RWPE2 (cell line): ENCODE measurements at regions not wholly inside any gene's neighbourhood (a gene's known extent, or its start where the extent isn't known, plus 50 kb on each side); places are given as distances from the start of the nearest gene placed in this dataset.

ENCODE experiments used
- ATAC-seq: fragments of 200-7000 bp; cut with Tn5 transposase; 3 replicates; pipeline ENCODE4 v1.9.1; 2021; ENCODE audit warnings: low read depth
- DNase-seq: peaks from one replicate; pipeline ENCODE4 v3.0.0-alpha.2; 2020; ENCODE audit warnings: low spot score
- H3K27ac ChIP-seq: fragments of 450-650 bp; 2 replicates; pipeline ENCODE4 v1.5.1; 2017; ENCODE audit warnings: mild to moderate bottlenecking; ENCODE audit not compliant: poor library complexity, severe bottlenecking
- H3K27me3 ChIP-seq: fragments of 250-450 bp; sonication (Bioruptor Pico); 2 replicates; pipeline ENCODE4 v1.5.1; 2021; ENCODE audit warnings: mild to moderate bottlenecking, moderate library complexity; ENCODE audit not compliant: insufficient read depth, poor library complexity, severe bottlenecking
- H3K36me3 ChIP-seq: fragments of 250-450 bp; sonication (Bioruptor Pico); 2 replicates; pipeline ENCODE4 v1.5.1; 2020; ENCODE audit warnings: low read depth, mild to moderate bottlenecking, moderate library complexity
- H3K4me1 ChIP-seq: fragments of 250-450 bp; sonication (Bioruptor Pico); 2 replicates; pipeline ENCODE4 v1.5.1; 2021; ENCODE audit warnings: mild to moderate bottlenecking, moderate library complexity; ENCODE audit not compliant: insufficient read depth, poor library complexity, severe bottlenecking
- H3K4me3 ChIP-seq: fragments of 250-450 bp; sonication (Bioruptor Pico); 2 replicates; pipeline ENCODE4 v1.5.1; 2021; ENCODE audit warnings: mild to moderate bottlenecking, moderate library complexity; ENCODE audit not compliant: severe bottlenecking
- H3K9me3 ChIP-seq: fragments of 250-450 bp; sonication (Bioruptor Pico); 2 replicates; pipeline ENCODE4 v1.5.1; 2021; ENCODE audit warnings: mild to moderate bottlenecking, moderate library complexity; ENCODE audit not compliant: severe bottlenecking
- CTCF ChIP-seq: fragments of 450-650 bp; IDR thresholded peaks from one replicate; pipeline ENCODE4 v1.5.1; 2017; ENCODE audit warnings: mild to moderate bottlenecking, moderate library complexity; ENCODE audit not compliant: poor library complexity, severe bottlenecking

DNA sequence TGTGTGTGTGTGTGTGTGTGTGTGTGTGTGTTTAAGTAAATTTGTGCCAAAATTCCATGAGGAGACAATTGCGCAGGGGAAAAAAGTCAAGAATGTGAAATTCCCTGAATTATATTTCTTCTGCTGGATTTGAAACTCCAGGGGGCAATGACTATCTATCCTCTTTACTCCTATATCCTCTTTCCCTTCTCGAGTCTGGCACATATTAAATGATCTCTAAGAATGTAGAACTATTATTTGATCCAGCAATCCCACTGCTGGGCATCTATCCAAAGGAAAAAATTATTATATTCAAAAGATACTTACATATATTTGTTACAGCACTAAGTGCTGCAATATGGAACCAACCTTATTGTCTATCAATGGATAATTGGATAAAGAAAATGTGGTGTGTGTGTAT is 350.1 kb upstream of the ADAMTS9 start:
- H3K36me3 ChIP-seq = no peaks in the 10 kb centered on the region
- no peaks in the 10 kb centered on the region for H3K4me1 ChIP-seq
- H3K4me3 ChIP-seq = no peak overlapping the region
- H3K27ac ChIP-seq = no peak overlapping the region
- H3K27me3 ChIP-seq = no peaks in the 10 kb centered on the region
- H3K9me3 ChIP-seq = no peaks in the 10 kb centered on the region
- ATAC-seq = no peak
- DNase-seq = no peak
- no peak for TF ChIP-seq CTCF

DNA sequence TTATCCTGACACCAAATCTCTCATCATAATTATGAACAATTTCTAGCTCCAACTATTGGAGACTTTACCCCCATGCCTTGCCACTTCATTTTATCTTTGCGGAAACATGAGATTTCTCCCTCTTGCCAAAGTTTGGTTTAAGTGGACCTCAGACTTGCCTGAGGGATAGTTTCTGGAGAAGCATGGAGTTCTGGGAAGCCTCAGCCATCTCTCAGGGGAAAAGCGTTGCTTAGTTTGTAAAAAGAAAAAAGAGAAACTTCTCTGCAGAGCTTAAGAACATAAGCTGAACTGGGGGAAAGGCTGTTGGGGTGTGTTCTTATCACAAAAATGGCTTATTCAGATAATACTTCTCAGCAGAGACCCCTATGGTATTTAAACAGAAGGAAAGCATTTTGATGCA is 347.4 kb upstream of the ADAMTS9 start:
- no peak for ATAC-seq

DNA sequence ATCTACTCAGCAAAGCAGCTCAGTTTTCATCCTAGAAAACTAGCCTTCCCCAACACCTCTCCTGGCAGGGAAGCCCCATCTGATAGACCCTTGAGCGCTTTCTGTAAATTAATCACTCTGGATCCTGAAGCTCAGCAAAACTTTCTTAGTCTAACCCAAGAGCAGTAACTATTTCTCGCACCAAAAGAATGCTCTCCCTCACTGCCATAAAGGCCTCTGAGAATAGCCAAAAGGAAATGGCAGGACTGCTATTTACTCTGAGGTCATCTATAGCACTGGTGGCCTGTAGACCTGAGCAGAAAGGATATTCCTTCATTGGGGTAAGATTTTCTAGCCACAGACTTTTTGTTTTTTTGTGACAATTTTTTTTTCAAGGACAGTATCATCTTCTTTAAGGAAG is 345.8 kb upstream of the ADAMTS9 start:
- DNase-seq = no peak
- H3K27ac ChIP-seq = no peak overlapping the region
- no peak for TF ChIP-seq CTCF
- H3K36me3 ChIP-seq = no peaks in the 10 kb centered on the region
- H3K9me3 ChIP-seq = no peaks in the 10 kb centered on the region
- no peaks in the 10 kb centered on the region for H3K27me3 ChIP-seq
- ATAC-seq = no peak
- H3K4me1 ChIP-seq = peaks cover 5% of the 10 kb centered on the region
- H3K4me3 ChIP-seq = no peak overlapping the region

More for the DNA sequence above, 347.4 kb upstream of the ADAMTS9 start:
- Histone ChIP-seq H3K27me3 (no peaks in the 10 kb centered on the region), H3K4me1 (peaks cover 5% of the 10 kb centered on the region), H3K9me3 (no peaks in the 10 kb centered on the region), H3K36me3 (no peaks in the 10 kb centered on the region), H3K27ac (no peak overlapping the region), H3K4me3 (no peak overlapping the region)
- no peak for DNase-seq
- TF ChIP-seq CTCF = no peak

GRCh38 chr3:65030847-65031463 is 343.2 kb upstream of the ADAMTS9 start:
- ATAC-seq (peak; percentile 95), DNase-seq (no peak)
- H3K4me1 ChIP-seq = peaks cover 5% of the 10 kb centered on the region
- no peaks in the 10 kb centered on the region for H3K36me3 ChIP-seq
- no peaks in the 10 kb centered on the region for H3K9me3 ChIP-seq
- no peaks in the 10 kb centered on the region for H3K27me3 ChIP-seq
- no peak overlapping the region for H3K4me3 ChIP-seq
- no peak for TF ChIP-seq CTCF
- no peak overlapping the region for H3K27ac ChIP-seq

DNA sequence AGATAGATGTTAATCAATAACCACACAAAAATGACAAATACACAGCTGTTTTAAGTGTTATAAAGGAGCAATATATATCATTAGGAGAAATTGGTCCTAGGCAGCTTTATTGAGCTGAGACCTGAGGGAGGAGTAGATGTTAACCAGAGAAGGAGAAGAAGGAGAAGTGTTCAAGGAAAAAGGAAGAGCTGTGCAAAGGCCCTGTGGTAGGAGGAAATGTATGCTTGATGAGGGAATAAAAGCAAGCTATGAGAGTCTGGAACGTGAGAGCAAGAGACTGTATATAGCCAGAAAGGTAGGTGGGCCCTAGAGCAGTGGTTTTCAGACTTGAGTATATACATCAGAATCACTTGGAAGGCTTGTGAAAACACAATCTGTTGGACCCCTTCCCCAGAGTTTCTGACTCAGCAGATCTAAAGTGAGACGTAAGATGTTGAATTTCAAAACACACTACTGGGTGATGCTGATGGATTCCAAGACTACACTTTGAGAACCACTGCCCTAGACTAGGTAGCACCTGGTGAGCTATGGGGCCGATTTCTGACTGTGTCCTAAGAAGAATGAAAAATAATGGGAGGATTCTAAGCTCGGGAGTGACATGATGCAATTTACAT is 342.3 kb upstream of the ADAMTS9 start:
- no peak for ATAC-seq
- Histone ChIP-seq H3K27me3 (no peaks in the 10 kb centered on the region), H3K4me3 (no peak overlapping the region), H3K9me3 (no peaks in the 10 kb centered on the region), H3K27ac (no peak overlapping the region), H3K4me1 (peaks cover 5% of the 10 kb centered on the region), H3K36me3 (no peaks in the 10 kb centered on the region)
- TF ChIP-seq CTCF = no peak
- DNase-seq = no peak
